A549 (cell line): ENCODE measurements at regions not wholly inside any gene's neighbourhood (a gene's known extent, or its start where the extent isn't known, plus 50 kb on each side); places are given as distances from the start of the nearest gene placed in this dataset.
A peak's percentile ranks its signal among the peaks of the same experiment; 100 is the strongest.

Source experiments
- ATAC-seq, 2 experiments: fragments of 200-7000 bp in 1 of 2; fragments of >200 bp in 1 of 2; cut with Nextera tagmentation in 1 of 2; cut with Tn5 transposase in 1 of 2; 3 replicates each; pipeline versions ENCODE4 v1.8.0 to v1.9.1; 2018 to 2020; ENCODE audit warnings: mild to moderate bottlenecking in 1 of 2, moderate library complexity in 1 of 2
- CTCF ChIA-PET: fragments of 300-600 bp; sonication (Branson Sonifier 250); formaldehyde crosslinking; extraction: SDS; loops from one replicate; lab custom pipeline; 2021; ENCODE audit warnings: antibody characterized with exemption, inconsistent platforms; lab: Yijun Ruan, JAX
- POLR2A ChIA-PET: fragments of 350-600 bp; formaldehyde crosslinking; extraction: SDS; loops from one replicate; lab custom pipeline; 2021; ENCODE audit warnings: antibody characterized with exemption, inconsistent platforms; lab: Yijun Ruan, JAX
- DNase-seq, 2 experiments: peaks; one replicate each; pipeline versions ENCODE4 v3.0.0 to v3.0.0-alpha.2; 2011 to 2016; ENCODE audit warnings: low read depth in 1 of 2, low spot score in 1 of 2
- FAIRE-seq: peaks from 2 replicates; lab custom pipeline; 2011; peaks lifted over from hg19 to GRCh38; lab: Jason Lieb, UNC
- H3K27ac ChIP-seq, 2 experiments: fragments of >200 bp; sonication (Bioruptor Twin); formaldehyde crosslinking; 3 replicates each; pipeline ENCODE4 v1.5.1; 2016 to 2017
- H3K4me1 ChIP-seq: fragments of >200 bp; sonication (Bioruptor Twin); formaldehyde crosslinking; 3 replicates; pipeline ENCODE4 v1.6.1; 2016
- H3K4me2 ChIP-seq: fragments of >200 bp; sonication (Bioruptor Twin); formaldehyde crosslinking; 3 replicates; pipeline ENCODE4 v1.6.1; 2016
- H3K4me3 ChIP-seq: fragments of >200 bp; sonication (Bioruptor Twin); formaldehyde crosslinking; 3 replicates; pipeline ENCODE4 v1.5.1; 2016
- H3K9me3 ChIP-seq: fragments of >200 bp; sonication (Bioruptor Twin); formaldehyde crosslinking; 3 replicates; pipeline ENCODE4 v1.6.1; 2016
- ATOH8 ChIP-seq: fragments of 250-450 bp; sonication (Bioruptor Pico); IDR thresholded peaks from 2 replicates; pipeline ENCODE4 v1.5.0; 2020; ENCODE audit warnings: low read depth, mild to moderate bottlenecking, moderate library complexity
- CBX2 ChIP-seq: fragments of 200-600 bp; sonication (generic); IDR thresholded peaks from 2 replicates; pipeline ENCODE4 v1.6.1; 2016; ENCODE audit warnings: low read depth, mild to moderate bottlenecking, borderline replicate concordance
- CHD2 ChIP-seq: fragments of 150-350 bp; IDR thresholded peaks from 2 replicates; pipeline ENCODE4 v1.6.1; 2014; ENCODE audit warnings: low read length; ENCODE audit not compliant: partially characterized antibody
- CHD4 ChIP-seq: fragments of 200-600 bp; sonication (generic); IDR thresholded peaks from 2 replicates; pipeline ENCODE4 v1.6.1; 2016; ENCODE audit warnings: antibody characterized with exemption, mild to moderate bottlenecking, borderline replicate concordance
- EHMT2 ChIP-seq: fragments of 200-600 bp; sonication (generic); IDR thresholded peaks from 2 replicates; pipeline ENCODE4 v1.6.1; 2016; ENCODE audit warnings: antibody characterized with exemption, low read depth, mild to moderate bottlenecking, moderate library complexity
- ESRRA ChIP-seq: fragments of 150-350 bp; IDR thresholded peaks from 2 replicates; pipeline ENCODE4 v1.6.1; 2014; ENCODE audit warnings: mild to moderate bottlenecking, low read length, borderline replicate concordance
- FOSL2 ChIP-seq, 2 experiments: fragments of 450-650 bp in 1 of 2; fragments of >200 bp in 1 of 2; sonication (Bioruptor Twin) in 1 of 2; formaldehyde crosslinking; IDR thresholded peaks; 2 replicates each; pipeline versions ENCODE4 v1.5.0 to v1.6.1; 2016 to 2020; ENCODE audit warnings: mild to moderate bottlenecking in 1 of 2, moderate library complexity in 1 of 2
- GATA3 ChIP-seq: IDR thresholded peaks from 2 replicates; pipeline ENCODE4 v1.6.1; 2012; ENCODE audit warnings: borderline replicate concordance
- HDAC2 ChIP-seq: fragments of 200-600 bp; sonication (generic); IDR thresholded peaks from 2 replicates; pipeline ENCODE4 v1.6.1; 2016
- HEYL ChIP-seq: fragments of 250-450 bp; sonication (Bioruptor Pico); IDR thresholded peaks from 2 replicates; pipeline ENCODE4 v1.8.0; 2021; ENCODE audit warnings: mild to moderate bottlenecking, moderate library complexity
- HOXA7 ChIP-seq: fragments of 250-450 bp; sonication (Bioruptor Pico); IDR thresholded peaks from 2 replicates; pipeline ENCODE4 v1.5.0; 2020; ENCODE audit warnings: mild to moderate bottlenecking, moderate library complexity
- HOXB5 ChIP-seq: fragments of 250-450 bp; sonication (Bioruptor Pico); IDR thresholded peaks from 2 replicates; pipeline ENCODE4 v1.5.0; 2020; ENCODE audit warnings: mild to moderate bottlenecking, moderate library complexity
- JUN ChIP-seq, 2 experiments: fragments of >200 bp; sonication (Bioruptor Twin); formaldehyde crosslinking; IDR thresholded peaks; 2 replicates in 1 of 2; 3 replicates in 1 of 2; pipeline ENCODE4 v1.6.1; 2016 to 2017
- JUNB ChIP-seq: fragments of >200 bp; sonication (Bioruptor Twin); formaldehyde crosslinking; IDR thresholded peaks from 2 replicates; pipeline ENCODE4 v1.6.1; 2016
- KDM1A ChIP-seq: fragments of 200-600 bp; sonication (generic); IDR thresholded peaks from 2 replicates; pipeline ENCODE4 v1.6.1; 2016; ENCODE audit warnings: low read depth, mild to moderate bottlenecking
- KDM5A ChIP-seq: fragments of 200-600 bp; sonication (generic); IDR thresholded peaks from 2 replicates; pipeline ENCODE4 v1.6.1; 2016; ENCODE audit warnings: antibody characterized with exemption, mild to moderate bottlenecking
- MYC ChIP-seq: IDR thresholded peaks from 2 replicates; pipeline ENCODE4 v1.6.1; 2012; ENCODE audit warnings: mild to moderate bottlenecking, inconsistent platforms, low read length, improper control_type of control experiment, borderline replicate concordance
- NFE2L2 ChIP-seq: fragments of 150-350 bp; conservative IDR thresholded peaks from 2 replicates; pipeline ENCODE4 v1.6.1; 2014; ENCODE audit warnings: low read length
- NPAS2 ChIP-seq: fragments of 250-450 bp; sonication (Bioruptor Pico); IDR thresholded peaks from 2 replicates; pipeline ENCODE4 v1.8.0; 2022; ENCODE audit warnings: mild to moderate bottlenecking, moderate library complexity, borderline replicate concordance
- POLR2A ChIP-seq: IDR thresholded peaks from 2 replicates; pipeline ENCODE4 v1.6.1; 2012; ENCODE audit warnings: mild to moderate bottlenecking, low read length
- POLR2AphosphoS2 ChIP-seq: conservative IDR thresholded peaks from 2 replicates; pipeline ENCODE4 v1.6.1; 2012; ENCODE audit warnings: low read length, improper control_type of control experiment, inconsistent platforms
- RARB ChIP-seq: fragments of 250-450 bp; sonication (Bioruptor Pico); IDR thresholded peaks from 2 replicates; pipeline ENCODE4 v1.8.0; 2021; ENCODE audit warnings: mild to moderate bottlenecking, moderate library complexity
- RCOR1 ChIP-seq: fragments of 150-350 bp; IDR thresholded peaks from 2 replicates; pipeline ENCODE4 v1.6.1; 2014; ENCODE audit warnings: antibody characterized with exemption, low read length, low read depth
- RFX5 ChIP-seq: fragments of 450-650 bp; IDR thresholded peaks from 2 replicates; pipeline ENCODE4 v1.7.1; 2014; ENCODE audit warnings: antibody characterized with exemption, mild to moderate bottlenecking, moderate library complexity
- RNF2 ChIP-seq: fragments of 200-600 bp; sonication (generic); IDR thresholded peaks from 2 replicates; pipeline ENCODE4 v1.6.1; 2016; ENCODE audit warnings: low read depth, mild to moderate bottlenecking, antibody characterized with exemption, moderate library complexity, borderline replicate concordance
- TP53 ChIP-seq: fragments of 250-450 bp; sonication (Bioruptor Pico); IDR thresholded peaks from 2 replicates; pipeline ENCODE4 v1.5.0; 2021; ENCODE audit warnings: mild to moderate bottlenecking, moderate library complexity
- WGBS: methylation state at CpG from one replicate; pipeline ENCODE4 v1.1.6; 2017; ENCODE audit errors: missing lambda C conversion rate; 5-methylcytosine and 5-hydroxymethylcytosine counted together

GRCh38 chr9:29939559-29939958 is 2366.3 kb upstream of the C9orf72 start:
- TF ChIP-seq HDAC2 (no peak), HOXB5 (CRISPR knock-in tag) (no peak), KDM5A (no peak)
- POLR2A ChIA-PET = no interaction called here
- CTCF ChIA-PET = no interaction called here
- Histone ChIP-seq H3K9me3 (no peaks in the 10 kb centered on the region), H3K4me3 (no peak overlapping the region), H3K4me1 (no peaks in the 10 kb centered on the region), H3K4me2 (no peak overlapping the region), H3K27ac (no peak overlapping the region)
- DNase-seq = no peak
- ATAC-seq = no peak
- no peak for FAIRE-seq
- WGBS = 15% methylated on average over 3 of the region's 3 CpGs

- no peak overlapping the region for H3K27ac ChIP-seq
- ATAC-seq (no peak), DNase-seq (no peak), FAIRE-seq (no peak)
- POLR2A ChIA-PET = no interaction called here
- H3K4me1 ChIP-seq = no peaks in the 10 kb centered on the region
- H3K4me2 ChIP-seq = no peak overlapping the region
- H3K4me3 ChIP-seq = no peak overlapping the region
- 89% methylated on average over 1 of the region's 1 CpG for WGBS
- H3K9me3 ChIP-seq = no peaks in the 10 kb centered on the region
- no peak for TF ChIP-seq GATA3
- no peak for TF ChIP-seq NPAS2 (CRISPR knock-in tag)
- TF ChIP-seq POLR2A = no peak
- TF ChIP-seq CHD4 = no peak
- no peak for TF ChIP-seq JUN (IDR thresholded peaks at IDR 0.05)
- TF ChIP-seq, all 56 proteins: peak for 0
- CTCF ChIA-PET = no interaction called here
Measured at GRCh38 chr9:29945012-29945411, 2371.7 kb upstream of the C9orf72 start.

- POLR2A ChIA-PET = no interaction called here
- CTCF ChIA-PET = no interaction called here
- Histone ChIP-seq H3K4me1 (no peaks in the 10 kb centered on the region), H3K4me3 (no peak overlapping the region), H3K4me2 (no peak overlapping the region), H3K9me3 (no peaks in the 10 kb centered on the region), H3K27ac (no peak overlapping the region)
- ATAC-seq = no peak
- TF ChIP-seq POLR2AphosphoS2 (no peak), KDM1A (no peak), ATOH8 (CRISPR knock-in tag) (no peak), HEYL (no peak), ESRRA (no peak), CHD2 (no peak), TP53 (CRISPR knock-in tag) (no peak)
- DNase-seq = no peak
- FAIRE-seq = no peak
- 2% methylated on average over 2 of the region's 2 CpGs for WGBS
Measured at GRCh38 chr9:29958469-29958868, 2385.2 kb upstream of the C9orf72 start.

- DNase-seq (no peak), FAIRE-seq (no peak), ATAC-seq (no peak)
- no peak overlapping the region for H3K4me2 ChIP-seq
- ChIA-PET POLR2A (no interaction called here), CTCF (no interaction called here)
- H3K27ac ChIP-seq = no peak overlapping the region
- H3K4me3 ChIP-seq = no peak overlapping the region
- TF ChIP-seq MYC (no peak), RARB (CRISPR knock-in tag) (no peak), RNF2 (no peak)
- H3K4me1 ChIP-seq = no peaks in the 10 kb centered on the region
- 8% methylated on average over 6 of the region's 6 CpGs for WGBS
- H3K9me3 ChIP-seq = no peaks in the 10 kb centered on the region
Measured at GRCh38 chr9:29965834-29966233, 2392.6 kb upstream of the C9orf72 start.

GRCh38 chr9:29966247-29966646 is 2393.0 kb upstream of the C9orf72 start:
- ATAC-seq (no peak), DNase-seq (peak in 1 of 2 experiments; percentile 2), FAIRE-seq (no peak)
- Histone ChIP-seq H3K4me3 (no peak overlapping the region), H3K4me2 (no peak overlapping the region), H3K4me1 (no peaks in the 10 kb centered on the region), H3K27ac (no peak overlapping the region), H3K9me3 (no peaks in the 10 kb centered on the region)
- POLR2A ChIA-PET = no interaction called here
- 5% methylated on average over 2 of the region's 2 CpGs for WGBS
- TF ChIP-seq HOXA7 (CRISPR knock-in tag) (no peak), FOSL2 (IDR thresholded peaks at IDR 0.05) (no peak), FOSL2 (CRISPR knock-in tag; IDR thresholded peaks at IDR 0.05) (no peak), CHD2 (no peak), RNF2 (no peak), NFE2L2 (no peak), POLR2A (no peak), CBX2 (no peak), JUNB (no peak), RARB (CRISPR knock-in tag) (no peak), RCOR1 (no peak), RFX5 (no peak), EHMT2 (no peak), GATA3 (no peak)
- CTCF ChIA-PET = no interaction called here
